GM12891 (cell line): ENCODE measurements at regions not wholly inside any gene's neighbourhood (a gene's known extent, or its start where the extent isn't known, plus 50 kb on each side); places are given as distances from the start of the nearest gene placed in this dataset.
A peak's percentile ranks its signal among the peaks of the same experiment; 100 is the strongest.

Source experiments
- DNase-seq: peaks from one replicate; pipeline ENCODE4 v3.0.0; 2011; ENCODE audit warnings: low spot score; ENCODE audit not compliant: insufficient read length
- FAIRE-seq: peaks from 2 replicates; lab custom pipeline; 2011; peaks lifted over from hg19 to GRCh38; lab: Jason Lieb, UNC
- PAX5 ChIP-seq: IDR thresholded peaks from 2 replicates; pipeline ENCODE4 v1.6.1; 2011; ENCODE audit warnings: low read length, moderate library complexity, mild to moderate bottlenecking; ENCODE audit not compliant: insufficient read depth, severe bottlenecking
- POLR2A ChIP-seq: IDR thresholded peaks from 2 replicates; pipeline ENCODE4 v1.6.1; 2011; ENCODE audit warnings: low read depth, low read length, control low read depth
- POLR2AphosphoS5 ChIP-seq: IDR thresholded peaks from 2 replicates; pipeline ENCODE4 v1.6.1; 2011; ENCODE audit warnings: low read depth, low read length, control low read depth
- POU2F2 ChIP-seq: IDR thresholded peaks from 2 replicates; pipeline ENCODE4 v1.6.1; 2011; ENCODE audit warnings: low read depth, mild to moderate bottlenecking, control low read depth, low read length, moderate library complexity
- SPI1 ChIP-seq: IDR thresholded peaks from 2 replicates; pipeline ENCODE4 v1.6.1; 2011; ENCODE audit warnings: low read depth, low read length, control low read depth
- TAF1 ChIP-seq: IDR thresholded peaks from 2 replicates; pipeline ENCODE4 v1.6.1; 2011; ENCODE audit warnings: low read depth, low read length, control low read depth

GRCh38 chrX:39813631-39814277, 284.0 kb downstream of the BCOR start:
- DNase-seq (no peak), FAIRE-seq (no peak)
- TF ChIP-seq PAX5: no peak
- TF ChIP-seq POLR2A: no peak
- TF ChIP-seq SPI1: no peak
- TF ChIP-seq POU2F2: no peak

DNA sequence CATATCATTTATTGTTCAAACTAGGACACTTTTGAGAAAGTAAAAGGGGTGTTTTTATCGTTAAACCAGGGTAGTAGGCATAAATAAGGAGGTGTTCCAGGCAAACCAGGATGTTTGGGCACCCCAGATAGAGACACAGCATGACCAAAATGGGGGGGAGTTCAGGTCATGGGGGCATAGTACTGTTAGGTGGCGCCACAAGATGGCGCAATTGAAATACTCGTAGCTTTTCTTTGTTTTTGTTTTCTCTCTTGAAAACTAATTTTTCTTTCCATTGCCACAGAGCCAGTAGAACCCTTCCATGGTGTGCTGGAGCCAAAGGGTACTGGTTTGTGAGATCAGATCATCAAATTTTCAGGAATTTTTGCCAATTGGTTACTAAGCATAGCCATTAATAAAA, 283.4 kb downstream of the BCOR start:
- no peak for TF ChIP-seq POLR2A
- TF ChIP-seq POU2F2: no peak
- TF ChIP-seq PAX5: no peak
- TF ChIP-seq SPI1: no peak
- no peak for TF ChIP-seq POLR2AphosphoS5
- no peak for TF ChIP-seq TAF1
- FAIRE-seq (peak; percentile 76), DNase-seq (no peak)

GRCh38 chrX:39815631-39816030, 282.1 kb downstream of the BCOR start:
- DNase-seq (no peak), FAIRE-seq (peak; percentile 84)
- TF ChIP-seq POU2F2 (peak; percentile 94), POLR2A (no peak), PAX5 (no peak)

GRCh38 chrX:39816871-39817731, 280.7 kb downstream of the BCOR start:
- no peak for DNase-seq
- TF ChIP-seq PAX5 (no peak), POLR2AphosphoS5 (no peak), POLR2A (no peak), TAF1 (no peak), SPI1 (no peak)
- peak; percentile 82 for FAIRE-seq

DNA sequence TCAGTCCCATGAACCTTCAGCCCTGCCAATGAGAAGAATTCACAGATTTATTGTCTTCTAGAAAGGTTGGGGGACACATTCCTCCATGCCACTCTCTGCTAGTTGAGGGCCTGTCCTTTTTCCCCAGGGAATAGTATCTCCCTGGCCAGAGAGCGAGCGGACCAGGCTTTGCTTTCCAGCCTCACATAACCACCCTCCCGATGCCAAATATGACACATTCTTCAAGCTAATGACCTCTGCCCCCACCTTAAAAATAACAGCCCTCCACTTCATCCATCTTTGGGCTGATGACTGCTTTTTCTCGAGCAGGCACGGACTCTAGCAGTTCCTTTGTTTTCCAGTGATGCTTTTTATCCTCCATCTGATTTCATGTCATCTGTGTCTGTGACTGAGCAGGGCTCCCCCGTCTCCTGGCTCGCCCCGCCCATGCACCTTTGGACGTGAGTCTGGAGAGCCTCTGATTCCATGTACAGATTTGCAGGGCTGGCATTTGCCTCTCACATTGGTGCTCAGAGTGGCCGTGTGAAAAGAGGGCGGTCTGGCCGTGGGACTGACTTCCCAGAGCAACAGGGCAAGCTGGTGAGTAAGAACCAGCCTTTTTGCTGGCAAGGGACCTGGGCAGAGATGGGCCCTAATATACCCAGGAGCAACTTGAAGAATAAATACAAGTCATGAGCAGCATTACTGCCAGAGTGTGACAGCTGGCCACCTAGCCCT, 279.8 kb downstream of the BCOR start:
- no peak for TF ChIP-seq POU2F2
- TF ChIP-seq POLR2A: no peak
- no peak for TF ChIP-seq TAF1
- TF ChIP-seq PAX5: no peak
- no peak for TF ChIP-seq SPI1
- TF ChIP-seq POLR2AphosphoS5: no peak
- DNase-seq (no peak), FAIRE-seq (no peak)

GRCh38 chrX:39818750-39819149, 279.0 kb downstream of the BCOR start:
- DNase-seq (no peak), FAIRE-seq (no peak)
- TF ChIP-seq PAX5: no peak
- no peak for TF ChIP-seq POLR2A
- TF ChIP-seq POLR2AphosphoS5: no peak
- TF ChIP-seq TAF1: no peak
- no peak for TF ChIP-seq SPI1
- TF ChIP-seq POU2F2: no peak

GRCh38 chrX:39819921-39820849, 277.6 kb downstream of the BCOR start:
- no peak for TF ChIP-seq POLR2A
- peak; percentile 48 for FAIRE-seq
- no peak for DNase-seq

DNA sequence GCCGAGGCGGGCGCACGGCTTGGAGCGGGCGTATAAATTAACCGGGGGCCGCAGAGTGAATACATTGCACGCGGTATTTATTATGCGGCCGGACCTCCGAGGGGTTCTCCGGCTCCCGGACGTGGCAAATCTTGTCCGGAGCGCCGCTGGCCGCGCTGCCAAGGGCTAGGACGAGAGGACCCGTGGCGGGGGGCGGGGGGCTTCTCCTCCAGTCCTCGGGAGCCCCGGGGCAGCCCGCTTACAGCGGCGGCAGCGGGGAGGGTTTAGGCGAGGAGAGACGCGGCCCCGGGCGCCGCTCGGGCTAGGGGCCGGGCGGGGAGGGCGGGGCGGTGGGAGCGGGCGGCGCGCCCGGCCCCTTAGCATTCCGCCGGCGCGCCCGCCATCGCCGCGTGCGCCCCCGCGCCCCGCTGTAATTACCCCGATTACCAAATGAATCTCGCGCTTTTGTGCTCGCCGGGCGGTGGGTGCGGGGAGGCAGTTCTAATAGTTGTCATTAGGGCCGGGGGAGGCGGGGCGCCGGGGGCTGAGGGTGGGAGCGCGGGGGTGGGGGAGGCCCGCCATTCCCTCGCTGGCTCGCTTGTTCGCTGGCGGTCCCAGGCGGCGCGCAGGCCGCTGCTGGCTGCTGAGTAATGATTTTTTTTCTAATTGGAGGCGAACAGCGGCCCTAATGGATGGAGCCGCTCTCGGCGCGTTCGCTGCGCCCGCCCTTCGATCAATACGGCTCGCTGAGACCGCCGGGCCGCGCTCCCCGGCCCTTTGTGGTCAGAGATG, 276.6 kb downstream of the BCOR start:
- DNase-seq: no peak
- peak; percentile 58 for FAIRE-seq
- no peak for TF ChIP-seq POU2F2
- no peak for TF ChIP-seq TAF1
- no peak for TF ChIP-seq POLR2A
- no peak for TF ChIP-seq POLR2AphosphoS5
- TF ChIP-seq SPI1: no peak
- TF ChIP-seq PAX5: no peak
